ENCODE measurements at regions not wholly inside any gene's neighbourhood (a gene's known extent, or its start where the extent isn't known, plus 50 kb on each side); places are given as distances from the start of the nearest gene placed in this dataset.

DNA sequence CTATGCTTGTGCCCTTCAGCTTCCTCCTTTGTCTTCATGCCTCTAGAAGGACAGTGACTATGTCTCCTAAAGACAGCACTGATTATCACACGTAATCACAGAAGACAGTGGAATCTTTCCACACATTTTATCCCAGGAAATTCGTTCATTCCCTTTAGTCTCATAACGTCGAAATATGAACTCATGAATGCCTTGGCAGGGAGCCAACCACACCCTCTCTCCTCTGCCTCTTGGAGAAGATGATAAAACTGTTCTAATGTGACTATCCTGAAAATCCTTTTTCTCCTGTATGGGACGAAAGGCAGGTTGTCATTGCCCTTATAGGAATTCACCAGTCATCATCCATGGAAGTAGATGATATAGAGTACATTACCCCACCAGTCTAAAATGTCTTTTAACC is 726.6 kb upstream of the FANCL start:
- no peaks in the 10 kb centered on the region for H3K79me2 ChIP-seq (ENCODE audit: low read depth)
- ChIA-PET CTCF (no interaction called here), POLR2A (ENCODE audit: unreplicated experiment) (no interaction called here)
- no peaks in the 10 kb centered on the region for H3K36me3 ChIP-seq (ENCODE audit: low read depth)
- intact Hi-C loops (cut with micrococcal nuclease; ENCODE audit: unreplicated experiment) = no loop called here
- no peak overlapping the region for H3K27ac ChIP-seq
- no TSS peak for BruUV-seq (replicated peaks)
- no peak overlapping the region for H3K4me3 ChIP-seq
- no peaks in the 10 kb centered on the region for H4K20me1 ChIP-seq (ENCODE audit: insufficient read depth)
- TF ChIP-seq CTCF (conservative IDR thresholded peaks at IDR 0.05) (no peak), EZH2 (IDR thresholded peaks at IDR 0.05; ENCODE audit: low read depth) (no peak)
- H3K27me3 ChIP-seq (ENCODE audit: insufficient read depth, low read depth) = peaks cover 40% of the 10 kb centered on the region
- H3K4me2 ChIP-seq = no peak overlapping the region
- no peaks in the 10 kb centered on the region for H3K9me3 ChIP-seq (ENCODE audit: insufficient read depth, low read depth)
- DNase-seq = no peak
- no peak overlapping the region for H2AFZ ChIP-seq
- no peaks in the 10 kb centered on the region; the same call in 1 of the 2 replicates for H3K9me2 ChIP-seq (ENCODE audit: insufficient read depth)
- no peaks in the 10 kb centered on the region for H3K4me1 ChIP-seq (replicated peaks; ENCODE audit: insufficient read depth)
- no peaks in the 10 kb centered on the region for H3F3A ChIP-seq (ENCODE audit: insufficient read depth, low read depth)

DNA sequence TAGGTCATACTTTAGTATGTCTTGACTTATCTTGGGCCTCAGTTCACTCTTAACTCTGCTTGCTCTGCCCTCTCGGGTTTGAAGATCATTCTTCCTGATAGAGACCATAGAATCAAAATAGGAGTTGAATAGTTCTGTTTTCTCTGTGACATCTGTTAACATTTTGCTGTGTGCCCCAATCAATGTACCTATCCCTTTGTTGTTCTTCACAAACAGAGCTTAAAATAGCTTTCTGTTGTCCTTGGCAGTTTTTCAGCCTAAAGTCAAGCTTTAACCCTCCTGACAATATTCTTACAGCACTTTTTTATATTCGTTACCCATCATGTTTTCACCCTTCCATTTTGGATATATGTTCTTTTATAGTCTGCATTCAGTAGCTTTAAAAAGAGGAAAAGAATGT is 724.5 kb upstream of the FANCL start:
- Histone ChIP-seq H3K4me1 (replicated peaks; ENCODE audit: insufficient read depth) (no peaks in the 10 kb centered on the region), H3K9me3 (ENCODE audit: insufficient read depth, low read depth) (no peaks in the 10 kb centered on the region), H3K4me3 (no peak overlapping the region), H3K36me3 (ENCODE audit: low read depth) (no peaks in the 10 kb centered on the region), H3F3A (ENCODE audit: insufficient read depth, low read depth) (no peaks in the 10 kb centered on the region), H2AFZ (no peak overlapping the region), H3K79me2 (ENCODE audit: low read depth) (no peaks in the 10 kb centered on the region), H3K27me3 (ENCODE audit: insufficient read depth, low read depth) (peaks cover 19% of the 10 kb centered on the region), H4K20me1 (ENCODE audit: insufficient read depth) (no peaks in the 10 kb centered on the region), H3K27ac (no peak overlapping the region), H3K4me2 (no peak overlapping the region), H3K9me2 (ENCODE audit: insufficient read depth) (no peaks in the 10 kb centered on the region)
- POLR2A ChIA-PET (ENCODE audit: unreplicated experiment) = no interaction called here
- TF ChIP-seq CTCF (conservative IDR thresholded peaks at IDR 0.05) (no peak), EZH2 (IDR thresholded peaks at IDR 0.05; ENCODE audit: low read depth) (no peak)
- DNase-seq = no peak
- BruUV-seq (replicated peaks) = no TSS peak
- intact Hi-C loops (cut with micrococcal nuclease; ENCODE audit: unreplicated experiment) = no loop called here
- CTCF ChIA-PET = no interaction called here

DNA sequence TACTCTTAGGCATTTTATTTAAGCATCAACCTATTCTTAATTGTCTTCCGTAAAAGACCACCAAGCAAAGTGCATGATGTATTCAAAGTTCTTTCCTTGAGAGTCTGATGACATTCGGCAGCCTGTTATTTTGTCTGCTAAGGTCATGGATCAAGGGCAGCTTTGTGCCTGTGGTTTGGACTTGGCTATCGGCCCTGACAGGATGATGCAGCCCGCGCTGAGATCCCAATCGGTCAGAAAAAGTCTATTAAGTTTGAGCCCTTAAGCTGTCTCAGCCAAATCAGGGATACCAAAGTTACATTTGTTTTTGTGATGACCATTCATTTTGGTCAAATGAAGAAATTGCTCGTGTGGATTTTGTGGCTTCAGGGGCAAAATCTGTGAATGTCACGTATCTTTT is 718.9 kb upstream of the FANCL start:
- CTCF ChIA-PET = no interaction called here
- no peak for TF ChIP-seq EZH2 (IDR thresholded peaks at IDR 0.05; ENCODE audit: low read depth)
- TF ChIP-seq CTCF (conservative IDR thresholded peaks at IDR 0.05) = no peak
- Histone ChIP-seq H3K79me2 (ENCODE audit: low read depth) (no peaks in the 10 kb centered on the region), H3K4me3 (no peak overlapping the region), H3K4me2 (no peak overlapping the region), H3K9me2 (ENCODE audit: insufficient read depth) (no peaks in the 10 kb centered on the region), H3K27ac (no peak overlapping the region), H3K36me3 (ENCODE audit: low read depth) (no peaks in the 10 kb centered on the region), H3K9me3 (ENCODE audit: insufficient read depth, low read depth) (no peaks in the 10 kb centered on the region), H4K20me1 (ENCODE audit: insufficient read depth) (no peaks in the 10 kb centered on the region), H3K4me1 (replicated peaks; ENCODE audit: insufficient read depth) (no peaks in the 10 kb centered on the region), H2AFZ (no peak overlapping the region), H3F3A (ENCODE audit: insufficient read depth, low read depth) (no peaks in the 10 kb centered on the region), H3K27me3 (ENCODE audit: insufficient read depth, low read depth) (peaks cover 16% of the 10 kb centered on the region)
- intact Hi-C loops (cut with micrococcal nuclease; ENCODE audit: unreplicated experiment) = no loop called here
- BruUV-seq (replicated peaks) = no TSS peak
- DNase-seq = no peak
- POLR2A ChIA-PET (ENCODE audit: unreplicated experiment) = no interaction called here

All from PC-9 (cell line).